AG10803 (cell line): ENCODE measurements at regions not wholly inside any gene's neighbourhood (a gene's known extent, or its start where the extent isn't known, plus 50 kb on each side); places are given as distances from the start of the nearest gene placed in this dataset.

ENCODE experiments used
- DNase-seq: peaks from one replicate; pipeline ENCODE4 v3.0.0; 2010; ENCODE audit warnings: low read depth
- H3K4me3 ChIP-seq: 2 replicates; pipeline ENCODE4 v1.5.1; 2011; ENCODE audit warnings: mild to moderate bottlenecking, low read length, control low read depth
- CTCF ChIP-seq: conservative IDR thresholded peaks from 2 replicates; pipeline ENCODE4 v1.5.1; 2011; ENCODE audit warnings: mild to moderate bottlenecking, low read length, control low read depth, inconsistent platforms

- TF ChIP-seq CTCF = no peak
- no peak overlapping the region for H3K4me3 ChIP-seq
- no peak for DNase-seq
Measured at GRCh38 chr4:45578874-45579273, 545.0 kb downstream of the GABRG1 start.

GRCh38 chr4:45576275-45576674, 547.6 kb downstream of the GABRG1 start:
- H3K4me3 ChIP-seq = no peak overlapping the region
- no peak for TF ChIP-seq CTCF
- DNase-seq = no peak

- no peak for TF ChIP-seq CTCF
- no peak overlapping the region for H3K4me3 ChIP-seq
- no peak for DNase-seq
Measured at GRCh38 chr4:45569619-45570018, 554.2 kb downstream of the GABRG1 start.

- DNase-seq = no peak
- TF ChIP-seq CTCF = no peak
- no peak overlapping the region for H3K4me3 ChIP-seq
Measured at GRCh38 chr4:45568694-45569093, 555.2 kb downstream of the GABRG1 start.

- no peak for TF ChIP-seq CTCF
- no peak for DNase-seq
Measured at GRCh38 chr4:45566896-45567603, 556.8 kb downstream of the GABRG1 start.

GRCh38 chr4:45554423-45554822, 569.4 kb downstream of the GABRG1 start:
- TF ChIP-seq CTCF = no peak
- DNase-seq = no peak
- H3K4me3 ChIP-seq = no peak overlapping the region

More at GRCh38 chr4:45566896-45567603, 556.8 kb downstream of the GABRG1 start:
- H3K4me3 ChIP-seq = no peak overlapping the region

GRCh38 chr4:45550766-45551366, 573.0 kb downstream of the GABRG1 start:
- DNase-seq = no peak
- no peak for TF ChIP-seq CTCF
- no peak overlapping the region for H3K4me3 ChIP-seq
